HEK293T (cell line): ENCODE measurements at regions not wholly inside any gene's neighbourhood (a gene's known extent, or its start where the extent isn't known, plus 50 kb on each side); places are given as distances from the start of the nearest gene placed in this dataset.

ENCODE experiments used
- BHLHE40 ChIP-seq: fragments of 450-650 bp; IDR thresholded peaks from 2 replicates; pipeline ENCODE4 v1.6.1; 2016; ENCODE audit warnings: mild to moderate bottlenecking, moderate library complexity, borderline replicate concordance
- ELF4 ChIP-seq: fragments of 450-650 bp; IDR thresholded peaks from 2 replicates; pipeline ENCODE4 v1.6.1; 2017; ENCODE audit warnings: antibody characterized with exemption
- HDGF ChIP-seq: fragments of 450-650 bp; IDR thresholded peaks from 2 replicates; pipeline ENCODE4 v1.6.1; 2017; ENCODE audit warnings: antibody characterized with exemption, borderline replicate concordance
- SUZ12 ChIP-seq: fragments of 450-650 bp; IDR thresholded peaks from 2 replicates; pipeline ENCODE4 v1.6.1; 2016; ENCODE audit warnings: mild to moderate bottlenecking
- TF ChIP-seq, protein P1 (sequence below): fragments of 450-650 bp; IDR thresholded peaks from 2 replicates; pipeline ENCODE4 v1.6.1; 2016

GRCh38 chr7:142529591-142529990, 219.7 kb upstream of the PRSS1 start:
- TF ChIP-seq, protein P1, sequence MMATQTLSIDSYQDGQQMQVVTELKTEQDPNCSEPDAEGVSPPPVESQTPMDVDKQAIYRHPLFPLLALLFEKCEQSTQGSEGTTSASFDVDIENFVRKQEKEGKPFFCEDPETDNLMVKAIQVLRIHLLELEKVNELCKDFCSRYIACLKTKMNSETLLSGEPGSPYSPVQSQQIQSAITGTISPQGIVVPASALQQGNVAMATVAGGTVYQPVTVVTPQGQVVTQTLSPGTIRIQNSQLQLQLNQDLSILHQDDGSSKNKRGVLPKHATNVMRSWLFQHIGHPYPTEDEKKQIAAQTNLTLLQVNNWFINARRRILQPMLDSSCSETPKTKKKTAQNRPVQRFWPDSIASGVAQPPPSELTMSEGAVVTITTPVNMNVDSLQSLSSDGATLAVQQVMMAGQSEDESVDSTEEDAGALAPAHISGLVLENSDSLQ = no peak
- TF ChIP-seq ELF4 (no peak), SUZ12 (no peak), BHLHE40 (no peak), HDGF (no peak)
